Stimulated activated CD4-positive, alpha-beta T cell treated with anti-CD3 and anti-CD28 coated beads, Interleukin-4, amount 100 ng/mL, for 1 hour (primary cell): ENCODE measurements at regions not wholly inside any gene's neighbourhood (a gene's known extent, or its start where the extent isn't known, plus 50 kb on each side); places are given as distances from the start of the nearest gene placed in this dataset.

ENCODE experiments used
- DNase-seq: peaks from one replicate; pipeline ENCODE4 v3.0.0-alpha.2; 2020

DNA sequence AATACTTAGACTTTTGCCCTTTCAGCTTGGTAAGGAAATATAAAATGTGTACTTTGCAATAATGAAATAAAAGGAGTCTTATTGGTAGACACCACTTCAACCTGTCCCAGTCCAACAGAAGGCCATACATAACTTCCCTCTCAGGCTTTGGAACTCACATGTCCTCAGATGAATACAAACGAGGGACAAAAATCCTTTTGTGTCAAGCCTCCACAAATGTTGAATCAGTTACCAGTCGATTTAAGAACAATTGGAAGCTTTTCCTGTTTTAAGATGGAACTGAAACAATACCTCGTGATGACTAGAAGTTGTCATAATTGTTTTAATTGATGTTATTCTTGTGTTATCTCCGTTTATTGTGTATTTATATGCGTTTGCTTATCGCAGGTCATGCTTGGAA is 385.1 kb upstream of the POU3F3 start:
- no peak for DNase-seq

DNA sequence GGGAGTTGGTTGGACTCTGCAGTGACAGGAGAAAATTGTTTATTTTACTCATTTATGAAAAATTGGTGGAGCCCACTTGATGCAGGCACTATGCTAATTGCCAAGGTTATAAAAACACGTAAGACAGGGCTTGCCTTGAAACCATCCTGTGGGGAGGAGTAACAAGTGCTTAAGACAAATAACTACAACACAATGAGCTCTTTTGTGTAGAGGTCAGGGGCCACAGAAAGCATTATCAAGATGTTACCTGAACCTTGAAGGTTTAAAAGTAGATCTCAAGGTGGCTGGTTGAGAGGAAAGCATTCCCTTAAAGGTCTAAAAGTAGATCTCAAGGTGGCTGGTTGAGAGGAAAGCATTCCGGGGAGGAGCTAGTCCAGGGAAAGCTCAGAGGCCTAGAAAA is 381.8 kb upstream of the POU3F3 start:
- no peak for DNase-seq

GRCh38 chr2:104473546-104473945 is 380.4 kb upstream of the POU3F3 start:
- DNase-seq, result no peak

DNA sequence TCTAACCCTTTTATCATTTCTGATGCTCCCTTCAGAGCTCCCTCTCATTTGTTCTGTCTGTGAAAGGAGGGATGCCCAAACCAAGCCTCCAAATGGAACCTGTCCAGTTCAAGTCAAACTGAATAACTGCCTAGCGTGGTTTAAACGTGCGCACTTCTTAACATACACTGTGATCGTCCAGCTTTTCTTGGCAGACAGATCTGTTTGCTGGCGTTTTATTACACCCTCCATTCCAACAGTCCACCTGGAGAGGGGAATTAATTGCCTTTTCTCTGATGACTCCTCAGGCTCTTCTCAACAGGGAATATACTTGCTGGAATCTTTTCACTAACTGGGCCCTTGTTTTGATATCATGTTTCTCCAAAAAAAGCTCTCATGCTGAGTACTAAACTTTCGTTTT is 379.2 kb upstream of the POU3F3 start:
- no peak for DNase-seq

DNA sequence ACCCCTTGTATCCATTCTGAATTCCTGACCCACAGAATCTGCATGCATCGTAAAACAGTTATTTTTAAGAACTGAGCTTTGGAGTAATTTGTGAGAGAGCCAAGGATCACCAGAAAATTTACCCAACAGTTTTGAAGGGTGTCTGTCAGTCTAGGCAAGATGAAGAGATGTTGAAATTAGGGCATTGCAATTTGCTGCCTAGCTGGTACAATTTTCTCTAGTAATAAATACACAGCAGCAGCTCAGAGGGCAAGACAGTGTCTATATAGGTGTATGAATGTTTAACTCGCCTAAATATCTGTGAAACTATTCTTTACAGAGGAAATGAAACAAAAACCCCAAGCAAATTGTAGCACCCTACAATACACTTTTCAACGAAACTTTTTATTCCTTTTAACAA is 377.8 kb upstream of the POU3F3 start:
- no peak for DNase-seq

GRCh38 chr2:104476563-104476988 is 377.3 kb upstream of the POU3F3 start:
- no peak for DNase-seq

DNA sequence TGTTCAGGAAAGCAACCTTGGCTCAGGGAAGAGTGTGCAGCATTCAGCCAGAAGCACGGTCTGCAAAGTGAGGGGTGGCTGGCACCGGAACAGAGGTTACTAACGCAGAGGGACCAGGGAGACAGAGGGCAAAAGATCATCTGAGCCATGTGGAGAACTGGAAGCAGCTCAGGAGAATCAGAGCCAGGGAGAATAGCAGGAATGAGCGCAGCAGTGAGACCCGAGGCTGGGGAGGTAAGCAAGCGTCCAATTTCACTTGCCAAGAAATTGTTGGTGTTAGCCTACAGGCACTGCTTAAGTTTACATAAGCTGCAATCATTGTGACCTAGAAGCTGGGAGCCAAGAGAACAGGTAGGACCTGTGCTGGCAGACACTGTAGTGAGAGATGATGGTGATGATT is 372.6 kb upstream of the POU3F3 start:
- DNase-seq, result no peak

GRCh38 chr2:104487366-104487765 is 366.5 kb upstream of the POU3F3 start:
- no peak for DNase-seq

DNA sequence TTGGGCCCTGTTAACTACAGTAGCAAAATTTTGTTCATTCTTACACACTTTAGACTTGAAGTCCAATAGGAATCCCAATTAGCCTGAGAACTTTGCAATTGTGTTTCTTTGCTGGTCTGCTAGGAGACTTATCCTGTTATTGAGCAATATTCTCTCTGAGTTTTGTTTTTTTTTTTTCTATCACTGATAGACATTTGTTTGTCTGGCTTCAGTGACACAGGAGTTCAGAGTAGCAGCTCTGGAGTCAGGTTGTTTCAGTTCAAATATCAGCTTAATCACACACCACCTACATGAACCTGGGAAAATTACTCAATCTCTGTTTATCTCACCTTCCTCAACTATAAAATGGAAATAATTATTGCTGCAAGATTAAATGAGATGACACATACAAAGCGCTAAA is 360.2 kb upstream of the POU3F3 start:
- DNase-seq, result no peak

GRCh38 chr2:104501342-104501741 is 352.6 kb upstream of the POU3F3 start:
- no peak for DNase-seq

DNA sequence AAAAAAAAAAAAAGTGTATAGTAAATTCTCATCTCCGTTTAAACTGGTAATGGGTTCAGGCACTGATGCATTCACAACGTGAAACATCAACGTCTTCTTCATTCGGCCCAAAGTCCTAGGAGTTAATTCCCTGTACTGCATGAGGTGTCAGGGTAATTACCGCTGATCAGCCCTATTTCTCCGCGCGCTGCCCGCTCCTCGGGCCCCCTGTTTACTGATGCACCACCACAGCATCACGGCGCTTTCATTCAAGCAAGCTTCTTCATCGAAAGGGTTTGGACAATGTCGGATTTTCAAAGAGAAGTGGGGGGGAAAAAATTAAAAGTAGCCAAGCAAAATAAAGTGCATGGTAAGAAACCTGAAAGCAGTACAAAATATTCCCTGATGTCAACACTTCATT is 352.0 kb upstream of the POU3F3 start:
- no peak for DNase-seq

DNA sequence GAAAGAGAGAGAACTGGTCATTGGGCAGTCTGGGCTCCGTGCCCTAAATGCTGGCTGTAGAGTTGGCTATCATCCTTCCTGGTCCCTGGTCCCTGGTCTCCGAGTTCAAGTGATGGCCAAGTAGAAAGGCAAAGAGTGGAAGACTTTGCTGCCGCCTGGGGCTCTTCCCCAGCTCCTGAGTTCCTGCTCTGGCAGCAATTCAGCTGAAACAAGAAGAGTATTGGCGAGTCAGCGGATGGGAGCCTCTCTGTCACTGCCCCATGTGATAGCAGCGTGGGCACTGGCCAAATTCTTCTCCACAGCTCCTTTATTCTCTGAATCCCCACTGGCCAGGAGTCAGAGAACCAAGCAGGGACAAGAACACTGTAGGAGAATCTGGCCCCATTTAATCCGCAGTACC is 351.0 kb upstream of the POU3F3 start:
- no peak for DNase-seq

GRCh38 chr2:104504331-104505073 is 349.4 kb upstream of the POU3F3 start:
- DNase-seq, result no peak

DNA sequence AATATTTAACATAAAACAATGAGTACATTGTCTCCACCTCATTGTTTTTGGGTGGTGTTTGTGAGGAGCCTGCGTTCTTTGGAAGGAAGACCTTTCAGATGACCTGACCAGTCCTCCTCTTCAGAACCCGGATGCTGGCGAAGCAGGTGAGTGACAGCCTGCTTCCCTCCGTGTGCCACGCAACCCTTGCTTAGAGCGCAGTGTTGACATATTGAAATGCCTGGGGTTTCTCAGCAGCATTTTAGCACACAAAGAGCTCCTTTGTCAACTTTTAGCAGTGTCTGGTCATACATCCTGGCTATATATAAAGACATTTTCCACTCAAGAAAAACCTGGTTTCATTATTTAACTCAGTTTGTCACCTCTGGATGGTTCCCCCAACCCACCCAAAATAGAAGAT is 335.7 kb upstream of the POU3F3 start:
- DNase-seq, result no peak

DNA sequence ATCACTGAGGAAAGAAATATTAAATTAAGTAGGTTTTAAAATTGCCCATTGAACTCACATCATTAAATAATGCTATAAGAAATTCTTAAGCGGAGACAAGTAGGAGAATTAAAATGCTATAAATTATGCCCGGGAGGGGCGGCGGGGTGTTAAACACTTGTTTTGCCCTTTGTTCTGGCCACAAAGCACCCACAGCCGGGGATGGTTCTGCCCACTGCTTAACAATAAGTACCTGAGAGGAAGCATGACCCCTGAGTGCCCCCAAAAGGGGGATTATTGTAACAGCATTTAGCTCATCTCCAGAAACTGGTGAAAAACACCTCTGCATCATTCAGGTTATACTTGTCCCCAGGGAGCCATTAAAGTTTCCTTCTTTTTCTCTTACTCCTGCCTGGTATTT is 332.7 kb upstream of the POU3F3 start:
- no peak for DNase-seq

GRCh38 chr2:104523921-104524320 is 330.0 kb upstream of the POU3F3 start:
- no peak for DNase-seq

- DNase-seq, result no peak
Observed at GRCh38 chr2:104528101-104528500, 325.8 kb upstream of the POU3F3 start.

- no peak for DNase-seq
Observed at GRCh38 chr2:104531122-104531521, 322.8 kb upstream of the POU3F3 start.

- no peak for DNase-seq
Observed at GRCh38 chr2:104537116-104537515, 316.8 kb upstream of the POU3F3 start.

GRCh38 chr2:104538077-104538476 is 315.8 kb upstream of the POU3F3 start:
- no peak for DNase-seq

GRCh38 chr2:104539649-104540048 is 314.3 kb upstream of the POU3F3 start:
- DNase-seq, result no peak

GRCh38 chr2:104545055-104545454 is 308.9 kb upstream of the POU3F3 start:
- DNase-seq, result no peak

DNA sequence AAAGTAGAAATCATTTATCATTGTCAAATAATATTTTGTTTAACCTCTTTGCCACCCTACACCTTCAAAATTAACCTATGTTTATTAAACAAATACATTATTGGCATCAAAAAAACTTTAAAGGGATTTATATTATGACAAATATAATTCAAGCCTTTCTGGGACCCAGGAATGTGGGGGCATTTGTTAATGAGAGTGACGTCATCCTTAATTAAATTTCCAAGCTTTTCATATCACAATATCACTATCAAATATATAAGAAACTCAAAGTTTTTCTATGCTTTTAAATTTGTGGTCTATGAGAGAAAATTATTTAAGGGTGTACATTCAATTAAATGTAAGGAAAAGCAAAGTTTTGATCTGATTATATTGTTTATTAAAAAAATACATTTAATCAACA is 307.4 kb upstream of the POU3F3 start:
- no peak for DNase-seq

GRCh38 chr2:104547221-104547620 is 306.7 kb upstream of the POU3F3 start:
- DNase-seq, result no peak

DNA sequence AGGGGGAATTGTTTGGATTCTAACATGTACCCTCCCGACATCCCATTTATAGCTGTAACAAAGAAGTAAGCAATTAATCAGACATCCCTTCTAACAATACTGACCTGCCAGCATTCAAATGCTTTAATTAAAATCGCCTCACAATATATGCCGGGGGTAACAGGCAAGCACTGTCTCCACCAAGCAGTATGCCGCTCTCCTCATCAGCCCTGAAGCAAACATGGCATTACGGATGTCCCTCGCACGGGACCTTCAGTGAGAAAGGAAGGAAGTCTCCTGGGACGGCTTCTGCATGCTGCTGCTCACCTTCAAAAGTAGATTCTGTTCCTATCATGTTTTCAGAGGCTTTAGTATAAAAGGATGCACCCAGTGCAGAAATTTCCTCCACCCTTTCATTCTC is 292.7 kb upstream of the POU3F3 start:
- DNase-seq, result no peak

DNA sequence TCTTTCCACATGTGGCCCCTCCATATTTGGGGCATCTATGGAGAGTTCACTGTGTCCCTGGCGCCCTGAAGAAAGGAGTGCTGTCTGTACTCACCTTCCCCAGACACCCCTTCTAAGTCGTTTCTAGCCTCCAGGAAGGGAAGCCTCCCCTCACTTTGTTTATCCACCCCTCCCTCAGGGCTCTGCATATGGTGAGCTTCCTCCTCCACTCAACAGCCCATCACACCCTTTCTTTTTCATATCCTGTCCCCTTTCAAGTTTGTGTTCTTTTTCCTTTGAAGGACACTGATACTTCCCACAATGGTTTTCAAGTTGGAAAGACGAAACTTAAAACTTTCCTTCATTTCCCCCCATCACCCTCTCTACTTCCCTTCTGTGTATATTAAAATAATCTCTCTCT is 291.4 kb upstream of the POU3F3 start:
- DNase-seq, result no peak
